Parathyroid adenoma (tissue), 2 donors: ENCODE measurements at regions not wholly inside any gene's neighbourhood (a gene's known extent, or its start where the extent isn't known, plus 50 kb on each side); places are given as distances from the start of the nearest gene placed in this dataset.

Experiments
- H2AFZ ChIP-seq: fragments of 300-600 bp; sonication (generic); one replicate; pipeline ENCODE4 v1.7.0; 2017; ENCODE audit warnings: antibody characterized with exemption, mild to moderate bottlenecking
- H3K27ac ChIP-seq: fragments of 300-600 bp; sonication (generic); one replicate; pipeline ENCODE4 v1.7.0; 2017
- H3K27me3 ChIP-seq: fragments of 300-600 bp; sonication (generic); one replicate; pipeline ENCODE4 v1.7.0; 2017; ENCODE audit warnings: low read length; ENCODE audit not compliant: control insufficient read depth, insufficient read depth
- H3K36me3 ChIP-seq: fragments of 300-600 bp; sonication (generic); one replicate; pipeline ENCODE4 v1.7.0; 2017; ENCODE audit warnings: low read length; ENCODE audit not compliant: control insufficient read depth, insufficient read depth
- H3K4me1 ChIP-seq: fragments of 300-600 bp; sonication (generic); one replicate; pipeline ENCODE4 v1.7.0; 2017; ENCODE audit warnings: control low read depth
- H3K4me2 ChIP-seq: fragments of 300-600 bp; sonication (generic); one replicate; pipeline ENCODE4 v1.7.0; 2017; ENCODE audit warnings: low read length
- H3K4me3 ChIP-seq: fragments of 300-600 bp; sonication (generic); one replicate; pipeline ENCODE4 v1.7.0; 2017; ENCODE audit warnings: low read depth, low read length
- H3K79me2 ChIP-seq: fragments of 300-600 bp; sonication (generic); one replicate; pipeline ENCODE4 v1.7.0; 2017; ENCODE audit warnings: control low read depth
- H3K9ac ChIP-seq: fragments of 300-600 bp; sonication (generic); one replicate; pipeline ENCODE4 v1.7.0; 2017; ENCODE audit warnings: mild to moderate bottlenecking
- H3K9me3 ChIP-seq: fragments of 300-600 bp; sonication (generic); one replicate; pipeline ENCODE4 v1.7.0; 2017; ENCODE audit warnings: low read length; ENCODE audit not compliant: control insufficient read depth
- CTCF ChIP-seq: fragments of 300-600 bp; sonication (generic); IDR thresholded peaks from one replicate; pipeline ENCODE4 v1.7.0; 2017; ENCODE audit warnings: antibody characterized with exemption, mild to moderate bottlenecking
- donor health status: primary hyperparathyroidism.

GRCh38 chr5:135269931-135270421, 129.1 kb downstream of the MACROH2A1 start:
- no peak overlapping the region for H3K4me2 ChIP-seq
- H3K36me3 ChIP-seq, result no peaks in the 10 kb centered on the region
- H3K27me3 ChIP-seq, result no peaks in the 10 kb centered on the region
- H2AFZ ChIP-seq, result no peak overlapping the region
- H3K27ac ChIP-seq, result no peak overlapping the region
- no peaks in the 10 kb centered on the region for H3K9me3 ChIP-seq
- no peaks in the 10 kb centered on the region for H3K79me2 ChIP-seq
- no peak overlapping the region for H3K4me3 ChIP-seq
- no peak overlapping the region for H3K9ac ChIP-seq
- no peak for TF ChIP-seq CTCF
- no peaks in the 10 kb centered on the region for H3K4me1 ChIP-seq

GRCh38 chr5:135269199-135269598, 129.8 kb downstream of the MACROH2A1 start:
- Histone ChIP-seq H3K27me3 (no peaks in the 10 kb centered on the region), H3K4me1 (no peaks in the 10 kb centered on the region), H3K4me3 (no peak overlapping the region), H3K9ac (no peak overlapping the region), H3K4me2 (no peak overlapping the region), H2AFZ (no peak overlapping the region), H3K9me3 (no peaks in the 10 kb centered on the region), H3K79me2 (no peaks in the 10 kb centered on the region), H3K27ac (no peak overlapping the region), H3K36me3 (no peaks in the 10 kb centered on the region)
- TF ChIP-seq CTCF, result no peak

GRCh38 chr5:135266975-135267374, 132.1 kb downstream of the MACROH2A1 start:
- no peaks in the 10 kb centered on the region for H3K4me1 ChIP-seq
- no peak for TF ChIP-seq CTCF
- H3K4me3 ChIP-seq, result no peak overlapping the region
- H3K9ac ChIP-seq, result no peak overlapping the region
- no peaks in the 10 kb centered on the region for H3K9me3 ChIP-seq
- no peak overlapping the region for H3K4me2 ChIP-seq
- H3K27me3 ChIP-seq, result no peaks in the 10 kb centered on the region
- no peaks in the 10 kb centered on the region for H3K36me3 ChIP-seq
- H2AFZ ChIP-seq, result no peak overlapping the region
- H3K79me2 ChIP-seq, result no peaks in the 10 kb centered on the region
- H3K27ac ChIP-seq, result no peak overlapping the region

GRCh38 chr5:135266303-135266635, 132.8 kb downstream of the MACROH2A1 start:
- Histone ChIP-seq H3K9ac (no peak overlapping the region), H3K4me2 (no peak overlapping the region), H3K79me2 (no peaks in the 10 kb centered on the region), H2AFZ (no peak overlapping the region), H3K36me3 (no peaks in the 10 kb centered on the region), H3K9me3 (no peaks in the 10 kb centered on the region), H3K4me3 (no peak overlapping the region), H3K27ac (no peak overlapping the region), H3K27me3 (no peaks in the 10 kb centered on the region), H3K4me1 (no peaks in the 10 kb centered on the region)
- TF ChIP-seq CTCF, result no peak

- Histone ChIP-seq H2AFZ (no peak overlapping the region), H3K9ac (no peak overlapping the region), H3K79me2 (no peaks in the 10 kb centered on the region), H3K27me3 (no peaks in the 10 kb centered on the region), H3K4me2 (no peak overlapping the region), H3K9me3 (no peaks in the 10 kb centered on the region), H3K4me3 (no peak overlapping the region), H3K4me1 (no peaks in the 10 kb centered on the region), H3K27ac (no peak overlapping the region), H3K36me3 (no peaks in the 10 kb centered on the region)
- TF ChIP-seq CTCF, result no peak
Measured at GRCh38 chr5:135265497-135266302, 133.3 kb downstream of the MACROH2A1 start.
